HG03439 (cell line): ENCODE measurements at regions not wholly inside any gene's neighbourhood (a gene's known extent, or its start where the extent isn't known, plus 50 kb on each side); places are given as distances from the start of the nearest gene placed in this dataset.
A peak's percentile ranks its signal among the peaks of the same experiment; 100 is the strongest.
"Not testable (repeated sequence)": the region's sequence is repeated elsewhere in the genome, so short reads cannot be mapped to it uniquely, and the experiment has no call there.

Experiments used
- ATAC-seq: cut with Tn5 transposase; IDR thresholded peaks from one replicate; pipeline ENCODE4 v1.9.1; 2021; ENCODE audit warnings: mild to moderate bottlenecking, moderate library complexity; ENCODE audit not compliant: unreplicated experiment

DNA sequence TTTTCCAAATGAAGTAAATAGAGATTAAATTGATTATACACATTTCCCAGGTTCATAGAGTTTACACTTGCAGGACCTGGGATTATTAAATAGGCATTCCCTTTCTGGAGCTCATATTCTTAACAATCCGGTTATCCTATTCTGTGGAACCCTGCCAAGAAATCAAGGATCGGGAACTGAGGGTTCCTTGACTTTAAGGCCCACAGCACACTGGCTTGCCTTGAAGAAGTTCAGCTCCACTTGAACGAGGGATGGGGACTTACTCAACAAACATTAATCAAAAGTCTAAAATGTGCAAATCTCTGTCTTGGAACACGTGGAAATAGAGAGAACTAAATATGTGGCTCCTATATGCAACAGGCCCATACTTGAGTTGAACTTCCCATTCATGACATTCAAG, 142.3 kb upstream of the RGPD4 start:
- ATAC-seq = no peak

DNA sequence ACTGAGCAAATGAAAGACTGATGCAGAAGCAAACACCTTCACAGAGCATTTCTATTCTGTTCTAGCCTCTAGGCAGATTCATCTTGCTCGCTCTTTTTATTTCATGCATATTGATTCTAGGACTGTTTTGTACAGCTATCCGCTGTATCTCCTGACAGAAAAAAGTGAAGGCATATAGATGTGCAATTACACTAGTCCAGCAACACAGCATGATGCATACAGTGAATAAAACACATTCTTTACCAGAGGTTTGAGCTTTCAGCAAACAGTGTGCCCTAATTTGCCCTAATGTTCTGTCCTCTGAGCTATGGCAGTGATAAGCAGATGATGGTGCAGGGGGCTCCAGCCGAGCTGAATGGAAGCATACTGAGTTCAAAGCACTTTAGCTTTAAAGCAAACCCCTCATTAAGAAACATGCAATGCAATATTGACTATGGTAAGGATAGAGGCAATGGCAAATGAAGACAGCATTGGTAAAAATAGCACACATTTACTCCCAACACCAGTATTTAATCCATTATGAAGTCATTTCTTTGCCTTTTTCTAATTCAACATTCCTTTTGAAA, 141.2 kb upstream of the RGPD4 start:
- no peak for ATAC-seq

DNA sequence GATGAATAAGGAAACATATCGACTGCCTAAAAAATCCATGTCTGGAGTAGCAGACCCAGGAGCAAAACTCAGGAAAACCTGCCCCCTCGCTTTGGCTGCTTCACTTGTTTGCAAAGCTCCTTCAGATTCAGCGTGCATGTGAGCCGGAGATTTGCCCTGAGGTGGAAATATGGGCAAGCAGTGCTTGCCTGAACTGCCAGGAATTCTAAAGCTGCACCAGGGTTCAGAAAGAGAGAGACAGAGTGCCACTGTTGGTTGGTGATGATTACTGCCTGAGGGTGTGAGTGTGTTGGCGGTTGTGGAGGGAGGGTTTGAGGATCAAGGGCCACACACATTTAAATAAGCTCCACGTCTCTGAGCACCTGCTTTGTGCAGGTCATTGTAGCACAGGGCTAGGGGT, 139.6 kb upstream of the RGPD4 start:
- ATAC-seq = no peak

DNA sequence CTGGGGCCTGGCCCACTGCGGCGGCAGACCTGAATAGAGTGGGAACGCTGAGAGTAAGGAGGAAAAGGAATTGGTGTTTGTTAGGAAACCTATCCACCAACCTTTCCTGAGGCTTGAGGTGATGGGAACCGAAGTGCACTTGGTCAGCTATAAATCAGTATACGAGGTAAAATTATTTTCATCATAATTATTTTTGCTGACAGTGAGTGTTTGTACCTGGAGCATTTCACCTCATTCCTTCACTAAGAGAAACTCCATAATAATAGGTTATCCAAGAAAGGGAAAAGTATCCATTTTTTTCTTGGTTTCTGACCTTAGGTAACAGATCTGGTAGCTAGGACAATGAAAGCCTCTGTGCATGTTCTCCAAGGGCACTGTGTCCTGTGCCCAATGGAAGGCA, 138.6 kb upstream of the RGPD4 start:
- no peak for ATAC-seq

DNA sequence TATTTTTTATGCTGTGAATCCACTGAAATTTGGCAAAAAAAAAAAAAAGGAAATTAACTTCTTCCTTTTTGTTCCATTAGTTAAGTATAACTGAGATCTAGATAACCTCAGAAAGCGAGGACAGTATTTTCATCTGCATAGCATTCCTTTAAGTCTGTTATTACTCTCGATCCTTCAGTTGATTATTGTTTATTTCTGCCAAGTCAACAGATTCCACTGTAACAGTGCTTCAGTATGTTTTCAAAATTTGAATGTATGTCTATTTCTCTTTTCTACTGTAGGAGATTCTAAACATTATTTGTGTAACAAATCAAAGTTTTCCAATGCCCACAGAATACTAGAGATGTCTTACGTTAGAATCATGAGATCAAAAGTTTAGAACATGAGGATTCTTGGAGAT, 133.1 kb upstream of the RGPD4 start:
- ATAC-seq = no peak

DNA sequence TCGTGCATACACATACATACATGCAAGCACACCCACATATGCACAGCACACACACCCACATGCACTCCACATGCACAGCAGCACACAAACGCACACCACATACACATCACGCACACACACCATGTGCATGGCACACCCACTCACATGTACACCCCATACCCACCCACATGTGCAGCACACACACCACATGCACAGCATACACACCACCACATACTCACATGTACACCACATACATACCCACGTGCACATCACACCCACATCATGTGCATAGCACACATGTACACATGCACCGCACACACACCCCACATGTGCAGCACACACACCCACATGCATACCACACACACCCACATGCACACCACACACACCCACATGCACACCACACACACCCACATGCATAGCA, 132.0 kb upstream of the RGPD4 start:
- ATAC-seq = no peak

DNA sequence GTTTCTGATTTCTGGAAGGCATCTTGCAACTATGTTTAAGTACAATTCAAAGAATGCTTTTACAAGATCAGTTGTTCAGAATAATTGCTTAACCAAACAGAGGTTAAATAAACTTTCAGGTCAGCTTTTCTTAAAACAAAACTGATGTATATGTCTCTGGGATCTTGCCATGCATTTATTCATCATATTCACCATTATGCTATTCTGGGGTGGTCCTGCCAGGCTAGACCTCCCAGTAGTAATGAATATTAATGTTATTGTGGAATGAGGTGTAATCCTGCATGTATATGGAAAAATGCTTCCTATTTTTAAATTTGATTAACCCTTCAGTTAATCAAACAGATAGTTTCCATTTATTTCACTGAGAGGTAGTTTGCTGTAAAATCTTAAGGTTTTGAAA, 129.3 kb upstream of the RGPD4 start:
- ATAC-seq = no peak

DNA sequence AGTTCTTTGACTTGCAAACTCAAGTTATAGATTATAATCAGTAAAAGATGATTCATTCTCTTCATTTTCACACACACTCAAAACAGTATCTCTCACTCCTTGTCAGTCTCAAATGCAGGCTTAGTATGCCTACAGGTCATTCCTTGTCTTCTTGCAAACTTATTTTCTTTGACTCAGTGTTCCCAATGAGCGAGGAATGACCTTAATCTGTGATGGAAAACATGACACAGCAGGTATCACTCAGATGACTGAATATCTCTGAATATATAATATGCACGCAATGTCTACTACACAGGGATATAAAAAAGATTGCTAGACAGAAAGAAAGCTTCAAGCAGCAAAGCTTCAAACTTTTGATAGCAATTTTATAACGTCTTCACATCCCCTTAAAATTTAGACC, 127.8 kb upstream of the RGPD4 start:
- ATAC-seq = no peak

DNA sequence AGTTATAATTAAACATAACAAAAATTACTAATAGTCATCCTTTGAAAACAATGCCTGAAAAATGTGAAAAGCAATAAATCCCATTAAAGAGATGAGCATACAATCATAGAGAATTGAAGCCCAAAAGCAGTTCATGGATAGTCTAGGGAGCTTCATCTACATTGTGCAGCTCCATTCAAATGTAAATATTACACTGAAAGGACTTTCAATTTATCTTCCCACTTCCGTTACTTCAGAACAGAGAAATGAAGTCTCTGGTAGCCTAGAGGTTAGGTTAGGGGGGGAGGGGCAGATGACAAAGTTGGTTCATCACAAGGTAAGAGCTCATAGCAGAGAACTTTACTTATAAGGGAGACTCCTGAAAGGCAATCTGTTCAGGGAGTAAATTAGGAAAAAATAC, 126.6 kb upstream of the RGPD4 start:
- no peak for ATAC-seq

DNA sequence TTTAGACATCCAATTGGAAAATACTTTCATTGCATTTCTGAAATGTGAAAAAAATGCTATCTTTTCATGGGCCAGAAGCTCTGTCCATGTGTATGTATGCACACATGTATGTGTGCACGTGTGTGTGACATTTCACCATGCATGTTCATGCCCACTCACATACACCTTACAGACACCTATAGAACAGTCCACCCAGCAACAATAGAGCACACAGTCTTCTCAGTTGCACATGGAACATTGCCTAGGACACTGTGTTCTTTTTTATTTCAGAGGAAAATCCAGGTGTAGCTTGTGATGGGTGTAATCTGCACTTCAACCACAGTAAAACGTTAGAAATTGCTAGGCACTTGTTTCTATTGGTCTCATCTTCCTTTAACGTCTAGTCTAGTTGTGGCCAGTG, 114.8 kb upstream of the RGPD4 start:
- ATAC-seq = no peak

DNA sequence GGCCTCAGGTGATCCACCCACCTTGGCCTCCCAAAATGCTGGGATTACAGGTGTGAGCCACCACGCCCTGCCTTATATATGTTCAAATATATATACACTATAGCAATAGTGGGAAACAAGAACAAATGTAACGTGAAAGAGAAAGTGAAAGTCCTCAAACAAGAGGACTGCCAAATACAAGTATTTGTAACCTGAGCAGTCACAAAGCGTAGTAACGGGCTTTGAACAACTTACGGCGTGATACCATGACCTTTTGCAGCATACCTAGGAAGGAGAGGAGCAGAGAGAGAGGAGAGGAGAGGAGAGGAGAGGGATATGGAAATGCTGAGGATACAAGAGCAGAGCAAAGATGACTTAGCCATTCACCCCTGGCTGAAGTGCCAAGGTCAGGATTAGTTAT, 113.8 kb upstream of the RGPD4 start:
- peak; percentile 71 for ATAC-seq

DNA sequence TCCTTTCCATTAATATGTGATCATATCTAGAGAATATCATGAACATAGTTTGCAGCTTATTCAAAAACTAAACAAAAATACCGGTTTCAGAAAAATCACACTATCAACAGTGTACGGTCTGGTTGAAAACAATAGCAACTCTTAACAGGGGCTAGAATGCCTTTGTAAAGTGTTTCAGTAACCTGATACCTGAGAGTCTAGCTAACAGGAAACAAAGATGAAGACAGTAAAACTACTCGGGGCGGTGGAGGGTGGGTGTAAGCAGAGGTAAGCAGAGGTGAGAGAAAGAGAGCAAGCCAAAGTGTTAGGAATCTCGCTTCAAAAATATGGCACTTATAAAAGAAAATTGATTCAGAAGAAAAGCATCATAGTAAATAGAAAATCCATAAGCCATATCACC, 109.0 kb upstream of the RGPD4 start:
- no peak for ATAC-seq

DNA sequence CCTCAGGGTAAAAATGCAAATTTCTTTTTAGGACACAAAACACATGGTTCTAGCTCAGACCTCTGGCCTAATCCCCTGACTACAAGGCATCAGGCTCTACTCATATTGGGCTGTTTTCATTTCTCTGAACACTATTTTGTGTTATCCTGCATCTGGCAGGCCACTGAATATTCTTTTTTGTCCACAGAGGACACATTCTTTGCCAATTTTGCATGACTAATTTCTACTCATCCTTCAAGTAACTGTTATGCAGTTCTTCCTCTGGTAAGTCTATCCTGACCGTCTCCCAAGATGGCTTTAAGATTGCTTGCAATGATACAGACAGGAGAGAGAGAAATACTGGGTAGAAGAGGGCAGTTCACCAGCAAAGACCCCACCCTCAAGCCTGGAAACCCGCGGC, 107.6 kb upstream of the RGPD4 start:
- ATAC-seq = no peak

DNA sequence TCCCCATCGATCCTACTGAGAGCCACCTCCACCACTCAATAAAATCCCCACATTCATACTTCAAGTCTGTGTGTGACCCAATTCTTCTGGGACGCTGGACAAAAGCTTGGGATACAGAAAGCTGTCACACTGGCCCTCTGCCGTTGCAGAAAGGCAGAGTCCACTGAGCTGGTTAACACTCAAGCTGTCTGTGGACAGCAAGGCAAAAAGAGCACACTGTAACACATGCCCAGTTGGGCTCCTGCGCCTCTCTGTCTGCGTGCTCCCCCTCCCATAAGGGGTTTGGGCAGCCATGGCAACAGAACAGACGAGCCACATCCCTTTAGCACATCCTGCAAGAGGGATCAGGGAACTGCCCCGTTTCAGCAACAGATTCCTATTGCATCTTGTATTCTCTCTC, 106.9 kb upstream of the RGPD4 start:
- no peak for ATAC-seq

DNA sequence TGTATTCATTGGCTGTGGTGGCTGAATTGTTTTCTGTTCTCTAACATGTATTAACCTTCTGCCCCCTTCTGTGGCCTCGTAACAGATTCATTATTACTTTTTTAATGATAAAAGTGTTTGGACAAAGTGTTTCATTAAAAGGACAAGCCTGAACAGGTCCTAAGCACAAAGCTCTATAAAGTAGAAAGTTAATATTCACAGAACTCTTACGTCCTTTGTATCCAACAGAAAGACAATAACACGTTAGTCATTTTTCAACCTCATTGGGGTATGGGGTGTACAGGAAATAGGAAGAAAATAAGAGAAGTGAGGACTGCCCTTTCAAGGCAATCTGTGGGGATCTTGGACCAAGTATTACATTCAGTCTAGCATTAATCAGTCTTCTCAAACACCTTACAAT, 105.5 kb upstream of the RGPD4 start:
- no peak for ATAC-seq

DNA sequence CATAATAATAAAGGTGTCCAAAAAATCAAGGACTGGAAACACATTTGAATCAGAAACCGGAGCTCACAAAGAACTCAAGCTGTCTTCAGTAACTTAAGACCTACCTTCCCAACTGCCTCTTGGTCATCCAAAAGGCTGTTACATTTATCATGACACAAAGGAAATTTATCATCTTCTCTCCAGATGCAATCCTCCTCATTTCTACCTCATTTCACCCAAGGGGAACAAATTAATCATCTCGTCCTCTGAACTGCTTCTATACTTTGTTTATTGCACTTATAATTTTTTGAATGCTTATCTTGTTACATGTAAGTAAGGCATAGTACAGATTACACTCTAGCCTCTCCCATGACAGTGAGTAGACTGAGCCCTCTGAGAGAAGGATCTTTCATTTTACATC, 105.1 kb upstream of the RGPD4 start:
- no peak for ATAC-seq

DNA sequence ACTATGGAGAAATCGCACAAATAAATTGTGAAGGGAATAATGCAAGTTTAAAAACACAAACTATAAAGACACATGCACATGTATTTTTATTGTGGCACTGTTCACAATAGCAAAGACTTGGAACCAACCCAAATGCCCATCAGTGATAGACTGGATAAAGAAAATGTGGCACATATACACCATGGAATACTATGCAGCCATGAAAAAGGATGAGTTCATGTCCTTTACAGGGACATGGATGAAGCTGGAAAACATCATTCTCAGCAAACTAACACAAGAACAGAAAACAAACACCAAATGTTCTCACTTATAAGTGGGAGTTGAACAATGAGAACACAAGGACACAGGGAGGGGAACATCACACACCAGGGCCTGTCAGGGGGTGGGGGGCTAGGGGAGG, 100.9 kb upstream of the RGPD4 start:
- ATAC-seq = not testable (repeated sequence)

DNA sequence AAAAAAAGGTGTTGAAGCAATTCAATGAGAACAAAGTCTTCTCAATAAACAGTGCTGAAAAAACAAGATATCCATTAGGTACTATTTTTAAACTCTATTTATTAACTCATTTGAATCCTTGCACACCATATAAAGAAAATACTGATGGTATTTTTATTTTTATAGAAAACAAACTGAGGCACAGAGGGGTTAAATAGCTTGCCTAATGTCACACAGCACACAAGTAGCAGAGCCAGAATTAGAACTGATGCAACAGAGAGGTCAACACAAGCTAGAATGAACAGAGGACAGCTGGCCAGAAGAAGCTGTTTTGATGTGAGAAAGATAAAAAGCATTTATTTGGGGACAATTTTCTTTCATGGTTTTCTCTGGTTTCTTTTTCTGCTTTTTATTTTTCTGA, 99.4 kb upstream of the RGPD4 start:
- ATAC-seq = no peak

DNA sequence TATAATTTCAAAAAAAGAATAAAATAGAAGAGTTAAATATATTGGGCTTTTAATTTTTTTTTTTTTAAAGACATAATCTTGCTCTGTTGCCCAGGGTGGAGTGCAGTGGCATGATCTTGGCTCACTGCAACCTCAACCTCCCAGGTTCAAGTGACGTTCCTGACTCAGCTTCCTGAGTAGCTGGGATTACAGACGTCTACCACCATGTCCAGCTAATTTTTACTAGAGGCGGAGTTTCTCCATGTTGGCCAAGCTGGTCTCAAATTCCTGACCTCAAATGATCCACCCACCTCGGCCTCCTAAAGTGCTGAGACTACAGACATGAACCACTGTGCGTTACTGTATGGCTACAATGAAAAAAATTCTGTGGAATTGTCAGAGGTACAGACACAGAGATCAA, 98.1 kb upstream of the RGPD4 start:
- ATAC-seq = no peak

DNA sequence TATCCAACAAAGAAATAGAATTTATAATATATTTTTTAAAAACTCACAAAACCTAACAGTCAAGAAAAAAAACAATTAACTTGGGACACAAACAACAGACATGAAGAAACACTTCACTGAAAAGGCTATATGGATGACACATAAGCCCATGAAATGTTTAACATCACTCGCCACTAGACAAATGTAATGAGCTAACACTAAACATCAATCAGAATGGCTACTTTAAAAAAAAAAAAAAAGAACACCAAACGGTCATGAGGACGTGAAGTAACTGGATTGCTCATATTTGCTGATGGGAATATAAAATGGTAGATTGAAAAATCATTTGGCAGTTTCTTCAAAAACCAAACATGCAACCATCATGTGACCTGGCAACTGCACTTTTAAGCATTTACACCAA, 97.3 kb upstream of the RGPD4 start:
- ATAC-seq = no peak

DNA sequence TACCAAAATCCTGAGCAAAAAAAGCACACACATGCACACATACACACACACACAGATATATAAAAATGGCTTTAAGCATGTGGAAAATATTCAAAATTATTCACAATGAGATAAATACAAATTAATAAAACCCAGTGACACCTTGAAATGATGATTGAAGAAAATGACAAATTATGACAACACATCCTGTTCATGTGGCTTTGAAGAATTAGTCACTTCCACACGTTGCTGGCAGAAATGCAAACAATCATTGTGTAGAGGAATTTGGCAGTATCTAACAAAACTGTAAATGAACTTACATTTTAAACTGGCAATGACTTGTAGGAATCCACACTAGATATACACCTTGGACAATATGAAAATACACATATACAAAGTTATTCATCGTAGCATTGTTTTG, 95.8 kb upstream of the RGPD4 start:
- ATAC-seq = no peak

DNA sequence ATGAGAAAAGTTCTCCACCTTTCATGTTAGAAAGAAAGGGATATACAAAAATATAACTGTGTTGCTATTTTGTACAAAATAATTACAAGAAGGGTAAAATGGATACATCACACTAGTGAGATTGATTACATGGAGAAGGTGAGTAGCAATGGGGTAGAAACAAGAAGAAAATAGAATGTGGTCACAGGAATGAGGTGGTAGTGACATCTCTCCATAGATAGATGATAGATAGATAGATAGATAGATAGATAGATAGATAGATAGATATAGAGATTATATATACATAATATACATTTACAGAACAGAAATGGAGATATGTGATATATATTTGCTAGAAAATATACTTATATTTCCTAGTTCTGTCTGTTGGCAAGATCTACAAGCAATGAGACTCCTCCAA, 95.3 kb upstream of the RGPD4 start:
- ATAC-seq = no peak

DNA sequence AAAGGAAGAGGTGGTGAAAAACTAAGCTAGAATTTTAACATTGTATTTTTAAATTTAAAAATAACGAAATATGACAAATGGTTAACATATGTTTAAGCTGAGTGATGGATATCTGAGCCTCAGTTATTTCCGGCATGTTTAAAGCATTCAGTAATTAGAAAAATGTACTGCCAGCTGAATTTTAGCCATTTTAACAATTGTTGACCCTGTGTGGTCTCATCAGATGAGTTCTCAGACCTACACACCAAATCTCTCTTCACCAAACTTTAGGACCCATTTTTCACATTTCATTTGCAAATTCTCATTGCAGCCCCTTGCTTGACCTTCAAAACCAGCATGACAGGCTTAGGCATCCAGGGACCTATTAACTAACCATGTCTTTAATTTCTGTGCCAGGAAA, 91.5 kb upstream of the RGPD4 start:
- no peak for ATAC-seq

DNA sequence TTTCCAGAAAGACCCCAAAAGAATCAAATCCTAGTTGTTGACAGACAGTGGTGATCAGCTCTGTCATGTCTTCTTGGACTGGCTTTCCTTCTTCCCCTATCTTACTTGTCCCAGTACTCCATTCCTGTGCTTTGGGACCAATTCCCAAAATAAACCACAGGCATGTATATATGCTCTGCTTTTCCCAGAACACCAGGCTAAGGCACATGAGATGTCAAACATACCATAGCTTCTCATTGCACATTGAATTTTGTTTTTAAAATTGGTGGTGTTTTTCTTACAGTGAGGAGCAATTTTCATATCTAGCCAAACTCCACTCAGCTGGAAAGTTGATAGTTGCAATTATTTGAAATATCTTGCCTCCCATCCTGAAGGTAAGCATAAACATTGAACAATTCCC, 88.9 kb upstream of the RGPD4 start:
- no peak for ATAC-seq
